HG03095 (cell line): ENCODE measurements at regions not wholly inside any gene's neighbourhood (a gene's known extent, or its start where the extent isn't known, plus 50 kb on each side); places are given as distances from the start of the nearest gene placed in this dataset.
A peak's percentile ranks its signal among the peaks of the same experiment; 100 is the strongest.
"Not testable (repeated sequence)": the region's sequence is repeated elsewhere in the genome, so short reads cannot be mapped to it uniquely, and the experiment has no call there.

Experiments used
- ATAC-seq: cut with Tn5 transposase; IDR thresholded peaks from one replicate; pipeline ENCODE4 v1.9.1; 2021; ENCODE audit warnings: moderate library complexity; ENCODE audit not compliant: unreplicated experiment

DNA sequence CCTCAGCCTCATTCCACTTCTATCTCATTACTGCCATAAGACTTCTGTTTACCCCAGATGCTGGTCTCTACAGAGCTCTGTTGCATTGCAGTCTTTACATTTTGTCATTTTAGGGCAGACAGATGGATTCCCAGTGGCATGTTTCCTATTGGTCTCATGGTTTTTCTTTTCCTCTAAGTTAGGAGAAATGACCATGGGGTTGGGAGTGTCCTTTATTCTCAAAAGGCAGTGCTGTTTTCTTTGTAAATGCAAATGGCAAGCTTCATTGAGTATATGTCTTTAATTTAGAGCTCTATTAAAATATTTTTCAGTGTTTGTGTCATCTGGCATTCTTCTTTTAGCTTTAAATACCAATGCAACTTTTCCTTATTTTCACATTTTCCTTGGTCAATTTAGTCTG, 57.0 kb downstream of the MSTN start:
- ATAC-seq = no peak

DNA sequence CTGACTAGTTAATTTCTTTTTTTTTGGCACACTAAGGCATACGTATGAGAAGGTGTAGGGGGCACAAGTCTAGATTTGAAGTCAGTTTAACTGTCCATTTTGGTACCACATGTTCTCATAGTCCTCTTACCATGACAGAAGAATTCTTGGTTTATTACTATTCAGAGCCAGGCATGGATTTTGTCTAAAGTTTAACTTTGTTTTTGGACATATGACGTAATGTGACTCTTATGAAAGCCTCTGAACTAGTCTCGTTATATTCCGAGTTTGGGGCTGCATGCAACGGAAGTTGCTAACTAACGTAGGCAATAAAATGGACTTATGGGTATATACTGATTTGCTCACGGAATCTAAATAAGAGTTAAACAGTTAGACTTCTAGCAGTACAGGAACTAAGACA, 62.9 kb downstream of the MSTN start:
- no peak for ATAC-seq

DNA sequence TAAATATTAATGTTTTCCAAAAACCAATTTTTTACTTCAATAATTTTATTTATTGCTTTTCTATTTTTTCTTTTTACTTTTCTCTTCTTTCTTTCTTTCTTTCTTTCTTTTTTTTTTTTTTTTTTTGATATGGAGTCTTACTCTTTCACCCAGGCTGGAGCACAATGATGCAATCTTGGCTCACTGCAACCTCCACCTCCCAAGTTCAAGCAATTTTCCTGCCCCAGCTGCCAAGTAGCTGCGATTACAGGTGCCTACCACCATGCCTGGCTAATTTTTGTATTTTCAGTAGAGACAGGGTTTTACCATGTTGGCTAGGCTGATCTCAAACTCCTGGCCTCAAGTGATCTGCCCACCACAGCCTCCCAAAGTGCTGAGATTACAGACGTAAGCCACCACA, 63.9 kb downstream of the MSTN start:
- not testable (repeated sequence) for ATAC-seq

- no peak for ATAC-seq
Measured at GRCh38 chr2:189997016-189997415, 65.5 kb downstream of the MSTN start.

- ATAC-seq = no peak
Measured at GRCh38 chr2:189995679-189996078, 66.8 kb downstream of the MSTN start.

GRCh38 chr2:189982780-189983394, 79.6 kb downstream of the MSTN start:
- ATAC-seq = no peak

GRCh38 chr2:189982087-189982486, 80.4 kb downstream of the MSTN start:
- no peak for ATAC-seq

DNA sequence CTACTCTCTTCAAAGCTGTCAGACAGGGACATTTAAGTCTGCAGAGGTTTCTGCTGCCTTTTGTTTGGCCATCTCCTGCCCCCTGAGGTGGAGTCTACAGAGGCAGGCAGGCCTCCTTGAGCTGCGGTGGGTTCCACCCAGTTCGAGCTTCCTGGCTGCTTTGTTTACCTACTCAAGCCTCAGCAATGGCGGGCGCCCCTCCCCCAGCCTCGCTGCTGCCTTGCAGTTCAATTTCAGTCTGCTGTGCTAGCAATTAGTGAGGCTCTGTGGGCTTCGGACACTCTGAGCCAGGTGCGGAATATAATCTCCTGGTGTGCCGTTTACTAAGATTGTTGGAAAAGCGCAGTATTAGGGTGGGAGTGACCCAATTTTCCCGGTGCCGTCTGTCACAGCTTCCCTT, 86.0 kb downstream of the MSTN start:
- not testable (repeated sequence) for ATAC-seq

GRCh38 chr2:189960346-189960745, 102.2 kb downstream of the MSTN start:
- ATAC-seq = no peak

DNA sequence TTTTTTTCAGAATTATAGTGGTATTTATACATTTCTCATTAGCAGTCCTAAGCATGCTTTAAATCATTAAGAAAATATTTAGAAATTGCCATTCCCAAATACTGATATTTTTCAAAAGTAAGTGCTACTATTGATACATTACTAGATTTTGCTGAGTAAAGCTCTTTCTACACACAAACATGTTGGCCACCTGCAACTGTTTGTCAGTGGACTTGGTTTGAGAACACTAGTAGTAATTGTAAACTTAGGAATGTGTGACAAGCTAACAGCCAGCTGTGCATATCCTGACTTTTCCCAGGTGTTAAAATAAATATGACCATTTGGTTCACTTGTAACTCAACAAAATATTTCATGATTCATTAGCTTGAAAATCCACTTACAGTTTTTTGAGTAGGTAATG, 103.1 kb downstream of the MSTN start:
- no peak for ATAC-seq

DNA sequence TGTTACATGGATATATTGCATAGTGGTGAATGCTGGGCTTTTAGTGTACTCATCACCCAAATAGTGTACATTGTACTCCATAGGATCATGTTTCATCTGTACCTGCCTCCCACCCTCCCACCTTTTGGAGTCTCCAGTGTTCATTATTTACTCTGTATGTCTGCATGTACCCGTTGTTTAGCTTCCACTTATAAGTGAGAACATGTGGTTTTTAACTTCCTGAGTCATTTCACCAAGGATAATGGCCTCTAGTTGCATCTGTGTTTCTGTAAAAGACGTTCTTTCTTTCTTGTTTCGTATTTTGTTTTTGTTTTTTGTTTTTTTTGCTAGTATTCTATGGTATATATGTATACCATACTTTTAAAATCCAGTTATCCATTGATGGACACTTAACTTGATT, 107.5 kb downstream of the MSTN start:
- peak; percentile 40 for ATAC-seq

DNA sequence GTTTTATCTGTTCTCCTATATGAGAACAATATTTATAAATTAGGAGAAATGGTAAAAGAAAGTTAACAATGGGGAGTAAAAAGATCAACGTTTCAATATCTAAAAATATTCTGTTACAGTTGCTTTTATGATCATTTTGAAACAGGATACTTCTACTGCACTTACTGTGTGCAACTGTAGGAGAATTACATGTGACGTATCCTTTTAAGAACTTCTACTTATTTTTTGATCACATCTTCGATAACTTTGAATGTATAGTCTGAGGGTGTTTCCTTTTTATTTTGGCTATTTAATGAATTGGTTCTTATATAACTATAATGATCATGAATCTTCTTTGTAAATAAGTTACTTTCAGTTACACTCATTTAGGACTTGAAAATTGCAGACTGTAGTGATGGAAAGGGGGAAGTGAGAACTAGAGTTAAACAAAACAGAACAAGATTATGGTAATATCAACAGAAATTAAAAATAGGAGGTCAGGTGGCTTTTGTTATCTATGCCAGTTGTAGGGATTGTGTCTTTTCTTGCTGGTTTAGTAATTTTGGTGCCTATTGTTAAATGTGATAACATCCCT, 109.9 kb downstream of the MSTN start:
- ATAC-seq = peak; percentile 90

- peak; percentile 40 for ATAC-seq
Measured at GRCh38 chr2:189951791-189952535, 110.6 kb downstream of the MSTN start.

- no peak for ATAC-seq
Measured at GRCh38 chr2:189943009-189943408, 119.5 kb downstream of the MSTN start.

DNA sequence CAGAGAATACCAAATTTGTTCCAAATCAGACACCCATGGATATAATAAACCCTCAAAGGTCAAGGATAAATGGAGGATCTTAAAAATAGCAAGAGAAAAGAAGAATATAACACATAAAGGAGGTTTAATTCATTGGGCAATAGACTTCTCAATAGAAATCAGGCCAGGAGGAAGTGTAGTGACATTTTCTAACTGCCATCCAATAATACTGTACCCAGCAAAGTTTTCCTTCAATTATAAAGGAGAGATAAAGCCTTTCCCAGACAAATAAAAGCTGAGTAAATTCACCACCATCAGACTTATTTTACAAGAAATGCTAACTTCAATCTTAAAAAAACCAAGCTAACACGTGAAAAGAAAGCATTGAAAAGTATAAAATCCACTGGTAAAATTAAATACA, 121.6 kb downstream of the MSTN start:
- no peak for ATAC-seq

GRCh38 chr2:189937691-189938090, 124.8 kb downstream of the MSTN start:
- no peak for ATAC-seq

DNA sequence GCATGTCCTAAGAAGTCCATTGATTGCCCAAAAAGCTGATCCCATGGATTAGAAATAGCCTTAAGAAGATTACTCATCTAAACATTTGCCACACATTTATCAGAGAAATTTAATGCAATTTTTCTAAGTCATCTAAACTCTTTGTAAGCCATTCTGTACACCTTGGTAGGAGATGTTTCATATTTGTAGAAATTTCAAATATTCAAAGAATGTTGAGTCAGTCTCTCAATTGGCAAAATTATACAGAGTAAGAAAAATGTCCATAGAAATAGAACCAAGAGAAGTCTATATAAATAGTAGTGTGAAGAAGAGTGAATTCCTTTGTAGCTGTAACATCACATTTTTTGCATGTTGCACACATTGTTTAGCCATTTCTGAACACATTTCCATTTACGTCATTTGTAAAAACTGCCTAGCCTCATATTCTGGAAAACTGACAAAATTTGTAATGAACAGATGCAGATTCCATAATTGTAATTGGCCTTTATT, 128.6 kb downstream of the MSTN start:
- no peak for ATAC-seq

GRCh38 chr2:189933041-189933440, 129.5 kb downstream of the MSTN start:
- peak; percentile 96 for ATAC-seq

GRCh38 chr2:189927823-189928222, 134.7 kb downstream of the MSTN start:
- no peak for ATAC-seq
